KMS-11 (cell line): ENCODE measurements at regions not wholly inside any gene's neighbourhood (a gene's known extent, or its start where the extent isn't known, plus 50 kb on each side); places are given as distances from the start of the nearest gene placed in this dataset.

Experiments
- H2AFZ ChIP-seq: fragments of 200-600 bp; sonication (generic); 2 replicates; pipeline ENCODE4 v1.6.1; 2016; ENCODE audit warnings: antibody characterized with exemption, mixed run types, low read depth
- H3K27ac ChIP-seq: fragments of 200-600 bp; sonication (generic); 2 replicates; pipeline ENCODE4 v1.6.1; 2016; ENCODE audit warnings: mild to moderate bottlenecking, mixed run types
- H3K27me3 ChIP-seq: fragments of 200-600 bp; sonication (generic); 2 replicates; pipeline ENCODE4 v1.6.1; 2017; ENCODE audit warnings: mild to moderate bottlenecking, low read depth, mixed run types, moderate library complexity; ENCODE audit not compliant: insufficient read depth
- H3K36me3 ChIP-seq: fragments of 200-600 bp; sonication (generic); 2 replicates; pipeline ENCODE4 v1.6.1; 2017; ENCODE audit warnings: mild to moderate bottlenecking, mixed run types; ENCODE audit not compliant: insufficient read depth
- H3K4me1 ChIP-seq: fragments of 200-600 bp; sonication (generic); 2 replicates; pipeline ENCODE4 v1.6.1; 2016; ENCODE audit warnings: mild to moderate bottlenecking, low read depth, mixed run types; ENCODE audit not compliant: poor library complexity, severe bottlenecking
- H3K4me2 ChIP-seq: fragments of 200-600 bp; sonication (generic); 2 replicates; pipeline ENCODE4 v1.7.0; 2016; ENCODE audit warnings: mild to moderate bottlenecking, mixed run types
- H3K4me3 ChIP-seq: fragments of 200-600 bp; sonication (generic); IDR thresholded peaks from 2 replicates; pipeline ENCODE4 v1.6.1; 2017; ENCODE audit warnings: low read depth, low read length, mixed read lengths; ENCODE audit not compliant: insufficient read depth
- H3K79me2 ChIP-seq: fragments of 200-600 bp; sonication (generic); 2 replicates; pipeline ENCODE4 v1.6.1; 2016; ENCODE audit warnings: low read depth, mixed run types; ENCODE audit not compliant: insufficient read depth
- H3K9ac ChIP-seq: fragments of 200-600 bp; sonication (generic); 2 replicates; pipeline ENCODE4 v1.6.1; 2016; ENCODE audit warnings: mild to moderate bottlenecking, mixed run types
- H4K20me1 ChIP-seq: fragments of 200-600 bp; sonication (generic); 2 replicates; pipeline ENCODE4 v1.6.1; 2016; ENCODE audit warnings: mild to moderate bottlenecking, mixed run types; ENCODE audit not compliant: insufficient read depth
- CTCF ChIP-seq: fragments of 200-600 bp; sonication (generic); conservative IDR thresholded peaks from 2 replicates; pipeline ENCODE4 v1.6.1; 2017; ENCODE audit warnings: low read depth, mild to moderate bottlenecking, antibody characterized with exemption, low read length, moderate library complexity, mixed read lengths

- Histone ChIP-seq H3K79me2 (no peaks in the 10 kb centered on the region), H3K4me1 (peaks cover 9% of the 10 kb centered on the region), H3K27ac (no peak overlapping the region), H3K4me3 (no peak overlapping the region), H3K36me3 (no peaks in the 10 kb centered on the region), H2AFZ (no peak overlapping the region), H3K27me3 (no peaks in the 10 kb centered on the region), H3K4me2 (no peak overlapping the region), H3K9ac (no peak overlapping the region), H4K20me1 (no peaks in the 10 kb centered on the region)
- no peak for TF ChIP-seq CTCF
Observed at GRCh38 chr1:54464031-54464476, 57.9 kb upstream of the SSBP3 start.

- H3K4me3 ChIP-seq, result no peak overlapping the region
- no peak for TF ChIP-seq CTCF
- no peaks in the 10 kb centered on the region for H3K79me2 ChIP-seq
- no peaks in the 10 kb centered on the region for H3K36me3 ChIP-seq
- H3K4me2 ChIP-seq, result no peak overlapping the region
- no peak overlapping the region for H3K9ac ChIP-seq
- no peaks in the 10 kb centered on the region for H3K27me3 ChIP-seq
- H3K27ac ChIP-seq, result no peak overlapping the region
- no peaks in the 10 kb centered on the region for H4K20me1 ChIP-seq
- no peak overlapping the region for H2AFZ ChIP-seq
- H3K4me1 ChIP-seq, result peaks cover 9% of the 10 kb centered on the region
Observed at GRCh38 chr1:54463259-54464030, 57.3 kb upstream of the SSBP3 start.

- TF ChIP-seq CTCF, result no peak
- Histone ChIP-seq H3K79me2 (no peaks in the 10 kb centered on the region), H4K20me1 (no peaks in the 10 kb centered on the region), H3K36me3 (no peaks in the 10 kb centered on the region), H3K27me3 (no peaks in the 10 kb centered on the region), H3K4me2 (no peak overlapping the region), H3K9ac (no peak overlapping the region), H3K27ac (no peak overlapping the region), H3K4me3 (no peak overlapping the region), H3K4me1 (peaks cover 9% of the 10 kb centered on the region), H2AFZ (no peak overlapping the region)
Observed at GRCh38 chr1:54462597-54463258, 56.5 kb upstream of the SSBP3 start.

- Histone ChIP-seq H3K27ac (no peak overlapping the region), H3K36me3 (no peaks in the 10 kb centered on the region), H4K20me1 (no peaks in the 10 kb centered on the region), H3K4me3 (no peak overlapping the region), H3K9ac (no peak overlapping the region), H3K4me1 (peaks cover 9% of the 10 kb centered on the region), H3K27me3 (no peaks in the 10 kb centered on the region), H3K4me2 (no peak overlapping the region), H2AFZ (no peak overlapping the region), H3K79me2 (no peaks in the 10 kb centered on the region)
- TF ChIP-seq CTCF, result no peak
Observed at GRCh38 chr1:54461731-54462596, 55.8 kb upstream of the SSBP3 start.
